ENCODE measurements at regions not wholly inside any gene's neighbourhood (a gene's known extent, or its start where the extent isn't known, plus 50 kb on each side); places are given as distances from the start of the nearest gene placed in this dataset.

DNA sequence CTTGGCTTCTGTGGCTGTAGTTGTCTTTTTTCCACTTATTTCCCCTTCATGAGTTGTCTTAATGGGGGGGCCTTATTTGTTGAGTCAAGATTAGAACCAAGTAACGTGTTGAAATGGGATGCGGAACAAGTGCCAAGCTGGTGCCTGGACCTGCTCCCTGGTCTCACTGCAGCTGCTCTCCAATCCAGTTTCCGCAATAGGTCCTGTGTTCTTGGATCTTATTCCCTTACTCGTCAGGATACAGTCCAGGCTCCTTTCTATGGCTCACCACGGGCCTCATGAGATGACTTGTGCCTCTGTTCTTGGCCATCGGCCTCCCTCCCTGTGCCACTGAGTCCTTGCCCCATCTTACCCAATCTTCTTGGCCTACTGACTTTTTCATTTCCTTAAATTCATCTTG, 159.6 kb upstream of the CADM1 start:
- Mint-ChIP-seq H3K4me3 (no peak overlapping the region), H3K4me1 (peaks cover 26% of the 10 kb centered on the region), H3K9me3 (no peaks in the 10 kb centered on the region), H3K36me3 (ENCODE audit: low read depth) (no peaks in the 10 kb centered on the region), H3K27ac (no peak overlapping the region), H3K27me3 (ENCODE audit: low read depth) (peaks cover 51% of the 10 kb centered on the region)
- TF ChIP-seq, protein P1, sequence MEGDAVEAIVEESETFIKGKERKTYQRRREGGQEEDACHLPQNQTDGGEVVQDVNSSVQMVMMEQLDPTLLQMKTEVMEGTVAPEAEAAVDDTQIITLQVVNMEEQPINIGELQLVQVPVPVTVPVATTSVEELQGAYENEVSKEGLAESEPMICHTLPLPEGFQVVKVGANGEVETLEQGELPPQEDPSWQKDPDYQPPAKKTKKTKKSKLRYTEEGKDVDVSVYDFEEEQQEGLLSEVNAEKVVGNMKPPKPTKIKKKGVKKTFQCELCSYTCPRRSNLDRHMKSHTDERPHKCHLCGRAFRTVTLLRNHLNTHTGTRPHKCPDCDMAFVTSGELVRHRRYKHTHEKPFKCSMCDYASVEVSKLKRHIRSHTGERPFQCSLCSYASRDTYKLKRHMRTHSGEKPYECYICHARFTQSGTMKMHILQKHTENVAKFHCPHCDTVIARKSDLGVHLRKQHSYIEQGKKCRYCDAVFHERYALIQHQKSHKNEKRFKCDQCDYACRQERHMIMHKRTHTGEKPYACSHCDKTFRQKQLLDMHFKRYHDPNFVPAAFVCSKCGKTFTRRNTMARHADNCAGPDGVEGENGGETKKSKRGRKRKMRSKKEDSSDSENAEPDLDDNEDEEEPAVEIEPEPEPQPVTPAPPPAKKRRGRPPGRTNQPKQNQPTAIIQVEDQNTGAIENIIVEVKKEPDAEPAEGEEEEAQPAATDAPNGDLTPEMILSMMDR (IDR thresholded peaks at IDR 0.05; ENCODE audit: unreplicated experiment in 3 of 3) = no peak

DNA sequence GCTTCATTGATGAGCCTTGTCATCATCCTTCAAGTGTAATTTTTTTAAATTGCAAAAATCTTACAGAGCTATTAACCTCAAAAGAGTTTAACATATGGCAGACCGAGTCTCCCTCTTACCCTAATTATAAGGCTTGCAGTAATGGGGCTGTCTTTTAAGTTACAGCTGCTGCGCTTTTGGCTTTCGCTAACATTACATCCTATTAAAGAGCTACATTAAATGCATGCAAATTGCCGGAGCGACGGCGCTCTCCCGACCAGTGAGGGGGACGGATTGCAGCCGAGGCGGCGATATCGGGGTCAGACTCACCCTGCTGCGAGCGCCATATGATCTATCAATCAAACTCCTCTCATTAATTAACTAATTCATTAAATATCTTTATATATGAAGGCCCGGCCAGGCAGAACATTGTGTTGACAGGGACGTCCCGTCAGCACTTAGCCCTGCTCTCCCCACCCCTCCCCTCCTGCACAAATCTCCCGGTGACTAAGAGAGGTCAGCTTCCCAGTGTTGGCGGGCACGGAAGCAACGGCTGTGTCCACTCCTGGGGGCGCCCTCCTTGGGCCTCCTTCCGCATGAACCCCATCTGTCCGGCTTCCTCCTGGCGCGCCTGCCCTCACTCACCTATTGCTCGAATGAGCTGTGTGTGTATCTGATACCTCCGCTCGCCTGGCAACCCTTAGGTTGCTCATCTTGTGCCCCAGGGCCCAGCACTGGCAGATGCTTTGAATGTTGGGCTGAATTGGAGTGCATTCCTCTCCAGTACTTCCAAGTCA, 156.0 kb upstream of the CADM1 start:
- Mint-ChIP-seq H3K36me3 (ENCODE audit: low read depth) (no peaks in the 10 kb centered on the region), H3K27ac (peak overlapping the region in 2 of 3 experiments; percentile 27 to 45), H3K9me3 (peaks cover 2% of the 10 kb centered on the region), H3K4me1 (peaks cover 15% of the 10 kb centered on the region), H3K4me3 (peak overlapping the region; percentile 80 to 86 (median 83)), H3K27me3 (ENCODE audit: low read depth) (peaks cover 70% of the 10 kb centered on the region)
- TF ChIP-seq, protein P1 (IDR thresholded peaks at IDR 0.05; ENCODE audit: unreplicated experiment in 3 of 3) = no peak

DNA sequence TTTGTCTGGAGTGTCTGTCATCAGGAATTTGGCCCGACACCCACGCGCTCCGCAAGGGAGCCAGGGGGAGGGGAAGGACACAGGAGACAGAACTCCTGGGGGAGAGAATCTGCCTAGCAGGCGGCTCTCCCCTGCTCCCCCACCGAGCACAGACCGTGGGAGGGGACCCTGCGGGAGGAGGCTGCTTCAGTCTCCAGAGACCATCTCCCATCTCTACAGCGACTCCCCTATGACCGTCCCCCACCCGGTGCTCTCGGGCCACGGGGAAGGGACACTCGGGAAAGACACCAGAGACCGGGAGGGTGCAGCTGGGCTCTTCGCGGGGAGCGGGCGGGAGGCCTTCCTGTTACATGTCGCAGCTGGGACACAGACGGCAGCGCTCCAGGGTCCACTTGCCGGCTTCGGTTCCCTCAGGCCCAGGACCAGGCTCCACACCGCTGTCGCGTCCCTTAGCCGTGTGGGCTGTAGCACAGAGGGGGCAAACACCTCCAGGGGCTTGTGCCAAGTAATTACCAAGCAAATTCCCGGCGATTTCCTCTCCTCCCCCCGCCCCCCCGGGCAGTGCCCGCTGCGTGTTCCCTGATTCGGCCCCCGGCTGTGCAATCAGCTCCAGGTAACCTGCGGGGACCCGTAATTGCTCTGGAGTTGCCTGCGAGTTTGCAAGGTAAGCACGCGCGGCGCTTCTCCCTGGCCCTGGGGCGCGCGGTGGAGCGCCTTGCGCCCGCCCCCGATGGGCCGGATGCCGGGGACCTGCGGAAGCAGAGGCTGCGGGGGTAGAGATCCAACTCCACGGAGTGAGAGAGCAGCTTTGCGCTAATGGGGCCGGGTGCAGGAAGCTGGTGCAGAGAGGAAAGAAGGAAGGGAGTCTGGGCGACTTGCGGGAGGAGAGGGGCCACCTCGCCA, 155.1 kb upstream of the CADM1 start:
- peaks cover 2% of the 10 kb centered on the region for H3K9me3 Mint-ChIP-seq
- peak overlapping the region; percentile 6 to 45 (median 27) for H3K27ac Mint-ChIP-seq
- peak overlapping the region; percentile 80 to 86 (median 83) for H3K4me3 Mint-ChIP-seq
- peaks cover 69% of the 10 kb centered on the region for H3K27me3 Mint-ChIP-seq (ENCODE audit: low read depth)
- TF ChIP-seq, protein P1 (IDR thresholded peaks at IDR 0.05; ENCODE audit: unreplicated experiment in 3 of 3) = no peak
- H3K36me3 Mint-ChIP-seq (ENCODE audit: low read depth) = no peaks in the 10 kb centered on the region
- H3K4me1 Mint-ChIP-seq = peaks cover 15% of the 10 kb centered on the region

DNA sequence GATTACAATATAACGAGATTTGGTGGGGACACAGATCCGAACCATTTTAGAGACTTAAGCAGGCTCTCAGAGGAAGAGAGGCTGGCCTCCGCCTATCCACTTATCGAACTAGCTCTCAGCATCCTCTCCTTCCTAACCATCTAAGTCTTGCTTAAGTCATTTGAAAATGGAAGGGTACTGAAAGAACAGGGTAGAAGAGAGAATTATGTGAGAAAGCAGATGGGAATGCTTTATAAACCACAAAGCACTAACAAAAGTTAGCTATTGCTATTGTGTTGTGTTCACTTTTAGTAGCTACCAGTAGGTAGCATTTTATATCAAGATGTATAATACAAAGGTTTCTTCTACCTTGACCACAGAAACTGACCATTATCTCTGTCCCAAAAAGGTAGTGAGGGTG, 153.4 kb upstream of the CADM1 start:
- Mint-ChIP-seq H3K27ac (no peak overlapping the region), H3K27me3 (ENCODE audit: low read depth) (peaks cover 69% of the 10 kb centered on the region), H3K4me1 (peaks cover 12% of the 10 kb centered on the region), H3K36me3 (ENCODE audit: low read depth) (no peaks in the 10 kb centered on the region), H3K9me3 (peaks cover 2% of the 10 kb centered on the region), H3K4me3 (peak overlapping the region in 1 of 3 experiments; percentile 44)
- TF ChIP-seq, protein P1 (IDR thresholded peaks at IDR 0.05; ENCODE audit: unreplicated experiment in 3 of 3) = no peak

DNA sequence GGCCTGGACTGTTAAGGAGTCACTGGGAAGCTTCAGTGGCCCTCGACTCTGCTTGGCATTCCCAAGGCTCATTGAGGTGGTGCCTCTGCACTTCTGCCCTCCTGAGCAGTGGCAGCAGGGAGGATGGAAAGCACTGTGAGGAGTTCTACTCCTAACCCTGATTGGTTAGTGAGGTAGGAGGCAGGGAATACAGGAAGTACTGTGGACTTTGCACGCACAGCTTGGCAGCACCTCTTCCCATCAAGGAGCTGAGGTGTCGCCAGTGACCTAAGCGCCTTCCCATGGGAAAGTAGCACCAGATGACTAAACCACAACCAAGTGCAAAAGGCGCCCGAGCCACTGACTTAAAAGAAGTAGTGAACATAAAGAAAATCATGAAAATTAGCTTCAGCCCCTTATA, 152.5 kb upstream of the CADM1 start:
- Mint-ChIP-seq H3K36me3 (ENCODE audit: low read depth) (no peaks in the 10 kb centered on the region), H3K4me1 (peaks cover 12% of the 10 kb centered on the region)

More for the DNA sequence above, 152.5 kb upstream of the CADM1 start:
- TF ChIP-seq, protein P1 (IDR thresholded peaks at IDR 0.05; ENCODE audit: unreplicated experiment in 3 of 3) = no peak
- H3K4me3 Mint-ChIP-seq = no peak overlapping the region
- no peak overlapping the region for H3K27ac Mint-ChIP-seq
- peaks cover 2% of the 10 kb centered on the region for H3K9me3 Mint-ChIP-seq
- H3K27me3 Mint-ChIP-seq (ENCODE audit: low read depth) = peaks cover 72% of the 10 kb centered on the region
